Right lobe of liver (tissue), 4 donors: ENCODE measurements at regions not wholly inside any gene's neighbourhood (a gene's known extent, or its start where the extent isn't known, plus 50 kb on each side); places are given as distances from the start of the nearest gene placed in this dataset.

Experiments
- POLR2A ChIP-seq: fragments of 450-650 bp; IDR thresholded peaks from one replicate; pipeline ENCODE4 v1.6.1; 2017; ENCODE audit warnings: antibody characterized with exemption, mild to moderate bottlenecking
- TF ChIP-seq, protein P1 (sequence below), 4 donors: fragments of 200-600 bp in 3 of 4; fragments of 450-650 bp in 1 of 4; IDR thresholded peaks; one replicate each; pipeline versions ENCODE4 v1.5.1 to v1.8.0; 2016 to 2022; ENCODE audit warnings: antibody characterized with exemption in 4 of 4, mild to moderate bottlenecking in 2 of 4
- donor health status: DM: no; HTN: no; CAD: no.
- donor health status: DM: no; HTN: no; CAD: no.
- donor health status: DM: no; HTN: yes; CAD: no.

DNA sequence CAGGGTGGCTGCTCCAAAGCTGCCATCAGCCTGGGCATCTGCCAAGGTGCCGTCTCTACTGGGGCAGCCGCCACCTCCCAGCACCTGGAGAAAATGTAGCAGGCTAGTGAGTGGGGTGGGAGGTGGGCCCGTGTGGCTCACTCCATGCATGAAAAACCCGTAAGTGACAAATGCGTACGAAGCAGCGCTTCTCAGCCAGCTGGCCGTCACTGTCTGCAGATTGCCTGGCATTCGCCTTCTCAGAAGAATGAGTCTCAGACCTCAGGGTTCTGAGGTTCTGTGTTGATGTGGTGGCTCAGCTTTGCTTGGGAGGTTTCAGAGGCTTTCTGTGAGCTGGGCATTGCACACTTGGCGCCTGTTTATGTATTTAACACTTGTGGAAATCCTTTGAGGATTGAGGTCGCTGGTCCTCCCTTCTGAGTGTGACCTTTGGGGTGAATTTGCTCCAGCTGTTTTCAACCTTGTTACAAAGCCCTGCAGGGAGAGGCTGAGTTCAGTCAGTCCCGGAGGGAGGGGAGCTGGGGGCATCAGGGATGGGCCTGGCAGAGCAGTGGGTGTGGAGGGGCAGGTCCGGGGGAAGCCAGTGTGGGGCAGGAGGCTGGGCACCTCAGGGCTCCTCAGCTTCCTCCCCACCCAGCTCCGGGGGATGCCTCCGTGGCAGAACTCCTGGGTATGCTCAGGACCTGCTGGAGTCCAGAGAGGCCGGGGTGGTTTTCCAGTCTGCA, 977.0 kb downstream of the TBC1D22A start:
- TF ChIP-seq, protein P1, sequence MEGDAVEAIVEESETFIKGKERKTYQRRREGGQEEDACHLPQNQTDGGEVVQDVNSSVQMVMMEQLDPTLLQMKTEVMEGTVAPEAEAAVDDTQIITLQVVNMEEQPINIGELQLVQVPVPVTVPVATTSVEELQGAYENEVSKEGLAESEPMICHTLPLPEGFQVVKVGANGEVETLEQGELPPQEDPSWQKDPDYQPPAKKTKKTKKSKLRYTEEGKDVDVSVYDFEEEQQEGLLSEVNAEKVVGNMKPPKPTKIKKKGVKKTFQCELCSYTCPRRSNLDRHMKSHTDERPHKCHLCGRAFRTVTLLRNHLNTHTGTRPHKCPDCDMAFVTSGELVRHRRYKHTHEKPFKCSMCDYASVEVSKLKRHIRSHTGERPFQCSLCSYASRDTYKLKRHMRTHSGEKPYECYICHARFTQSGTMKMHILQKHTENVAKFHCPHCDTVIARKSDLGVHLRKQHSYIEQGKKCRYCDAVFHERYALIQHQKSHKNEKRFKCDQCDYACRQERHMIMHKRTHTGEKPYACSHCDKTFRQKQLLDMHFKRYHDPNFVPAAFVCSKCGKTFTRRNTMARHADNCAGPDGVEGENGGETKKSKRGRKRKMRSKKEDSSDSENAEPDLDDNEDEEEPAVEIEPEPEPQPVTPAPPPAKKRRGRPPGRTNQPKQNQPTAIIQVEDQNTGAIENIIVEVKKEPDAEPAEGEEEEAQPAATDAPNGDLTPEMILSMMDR (IDR thresholded peaks at IDR 0.05) = no peak
- TF ChIP-seq POLR2A = no peak
